ENCODE measurements at regions not wholly inside any gene's neighbourhood (a gene's known extent, or its start where the extent isn't known, plus 50 kb on each side); places are given as distances from the start of the nearest gene placed in this dataset.

DNA sequence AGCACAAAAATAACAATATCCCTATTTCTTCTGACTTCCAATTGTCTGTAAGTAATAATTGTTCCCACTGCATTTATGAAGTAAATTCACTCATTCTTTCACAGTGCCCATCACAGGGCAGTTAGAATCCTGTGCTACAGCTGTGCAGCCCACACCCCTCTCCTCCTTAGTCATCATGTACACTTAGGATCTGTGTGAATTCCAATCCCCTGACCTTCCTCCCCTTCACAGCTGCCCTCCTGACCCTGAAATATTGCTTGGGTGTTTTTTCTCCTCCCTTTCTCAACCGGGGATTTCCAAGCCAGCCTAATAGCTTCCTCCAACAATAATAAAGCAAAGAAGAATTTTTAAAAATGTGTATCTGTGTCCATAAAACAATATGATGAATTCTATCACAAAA lies 91.5 kb upstream of the BEND6 start:
- no peak for DNase-seq

DNA sequence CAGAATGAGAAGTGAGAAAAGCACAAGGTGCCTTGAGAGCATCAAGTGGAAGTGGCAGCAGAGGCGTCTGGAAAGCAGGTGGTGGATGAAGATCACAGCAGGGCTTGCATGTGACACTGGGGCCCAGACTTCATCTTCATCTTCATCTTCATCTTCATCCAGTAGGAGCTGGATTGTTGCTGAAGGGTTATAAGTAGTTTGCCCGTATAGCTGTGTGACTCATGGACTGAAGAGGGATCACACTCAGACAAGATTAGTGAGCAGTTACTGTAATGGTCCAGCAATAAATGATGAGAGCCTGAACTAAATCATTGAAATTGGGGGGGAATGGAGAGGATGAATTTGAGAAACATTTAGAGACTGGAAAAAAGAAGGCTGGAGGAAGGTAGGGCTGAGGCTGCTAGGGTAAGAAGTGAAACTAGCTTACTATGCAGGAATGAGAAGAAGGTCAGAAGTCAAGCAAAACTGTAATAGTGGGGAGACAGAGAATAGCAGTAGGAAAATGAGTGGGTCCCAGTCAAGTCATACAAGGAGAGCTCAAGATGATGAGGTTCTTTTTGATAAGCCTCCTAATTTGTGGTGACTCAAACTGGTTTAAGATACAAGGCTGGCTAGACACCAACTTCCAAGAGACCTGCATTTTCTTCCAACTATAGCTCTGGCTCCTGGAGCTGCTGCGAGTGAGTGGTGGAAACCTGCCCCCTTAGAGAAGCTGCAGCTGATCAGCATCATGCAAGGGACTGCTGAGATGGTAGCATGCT lies 92.3 kb upstream of the BEND6 start:
- no peak for DNase-seq

DNA sequence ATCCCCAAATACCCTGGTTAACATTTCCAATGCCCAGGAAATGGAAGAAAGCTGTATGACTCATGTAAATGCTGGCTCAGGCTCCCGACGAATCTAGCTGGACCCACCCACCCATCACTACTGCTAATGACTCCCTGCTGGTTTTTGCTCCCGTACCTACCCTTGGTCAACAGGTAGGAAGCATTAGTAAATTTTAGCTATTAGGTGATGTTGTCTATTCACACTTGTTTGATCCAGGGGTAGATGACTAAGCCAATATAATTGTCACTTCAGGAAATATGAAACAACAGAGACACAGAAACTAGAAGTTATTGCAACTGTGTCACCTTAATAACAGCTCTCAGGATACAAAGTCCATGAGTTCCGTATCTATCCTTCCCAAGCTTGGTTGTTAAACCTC lies 94.4 kb upstream of the BEND6 start:
- no peak for DNase-seq

DNA sequence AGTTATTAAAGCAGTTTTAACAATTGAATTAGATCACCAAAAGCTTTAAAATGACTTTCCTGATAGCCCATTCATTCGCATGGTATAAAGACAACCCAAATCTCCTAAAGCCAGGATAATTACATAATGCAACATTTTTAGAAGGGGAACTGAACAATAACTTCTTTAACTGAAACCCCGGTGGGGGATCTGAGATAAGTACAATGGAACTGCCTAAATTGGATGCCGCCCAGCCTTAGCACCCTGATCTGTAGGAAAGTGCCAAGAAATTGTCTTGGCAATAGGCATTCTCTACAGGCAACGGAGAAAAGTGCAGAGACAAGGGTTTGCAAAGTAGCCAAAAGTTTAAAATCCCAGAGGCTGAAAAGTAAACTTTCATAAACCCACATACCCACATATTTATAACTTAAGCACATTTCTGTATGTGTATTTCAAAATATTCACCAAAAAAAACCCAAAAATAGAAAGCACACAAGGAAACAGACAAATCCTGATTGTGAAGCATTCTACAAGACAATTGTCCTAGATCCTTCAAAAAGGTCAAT lies 98.8 kb upstream of the BEND6 start:
- peak; percentile 10 for DNase-seq

DNA sequence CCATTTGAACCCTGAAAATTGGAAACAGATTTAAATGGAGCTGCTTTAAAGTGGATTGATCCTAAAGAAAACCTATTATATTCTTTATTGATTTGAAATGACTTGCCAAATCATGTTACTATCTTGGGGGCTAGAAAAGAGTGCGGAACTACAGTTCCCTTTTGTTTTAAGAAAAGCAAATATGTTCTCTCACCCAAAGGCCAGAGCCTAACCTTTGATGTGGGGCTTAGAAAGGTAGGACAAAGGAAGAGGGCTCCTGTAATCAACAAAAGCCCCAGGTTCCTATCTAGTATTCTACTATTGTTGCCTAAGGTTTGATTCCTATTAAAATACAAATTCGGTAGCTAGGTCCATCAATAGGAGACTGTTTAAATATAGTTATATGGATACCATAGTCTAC lies 100.8 kb upstream of the BEND6 start:
- no peak for DNase-seq

DNA sequence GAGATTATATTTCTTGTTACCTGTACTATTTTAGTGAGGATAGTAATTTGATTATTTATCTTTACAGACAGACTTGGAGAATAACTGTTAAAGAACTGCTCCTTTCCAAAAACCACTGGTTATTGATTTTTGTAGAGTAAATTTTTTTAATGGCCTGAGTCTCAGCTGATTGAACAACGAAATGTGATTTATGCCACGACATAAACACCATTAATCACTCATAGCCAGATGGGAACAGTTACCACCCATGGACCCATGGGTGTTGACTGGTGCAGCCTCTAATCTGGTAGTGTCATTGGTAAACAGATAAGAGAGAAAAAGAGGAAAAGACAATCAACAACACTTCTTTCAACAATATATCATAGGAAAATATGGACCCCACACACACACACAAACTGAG lies 101.4 kb upstream of the BEND6 start:
- no peak for DNase-seq

DNA sequence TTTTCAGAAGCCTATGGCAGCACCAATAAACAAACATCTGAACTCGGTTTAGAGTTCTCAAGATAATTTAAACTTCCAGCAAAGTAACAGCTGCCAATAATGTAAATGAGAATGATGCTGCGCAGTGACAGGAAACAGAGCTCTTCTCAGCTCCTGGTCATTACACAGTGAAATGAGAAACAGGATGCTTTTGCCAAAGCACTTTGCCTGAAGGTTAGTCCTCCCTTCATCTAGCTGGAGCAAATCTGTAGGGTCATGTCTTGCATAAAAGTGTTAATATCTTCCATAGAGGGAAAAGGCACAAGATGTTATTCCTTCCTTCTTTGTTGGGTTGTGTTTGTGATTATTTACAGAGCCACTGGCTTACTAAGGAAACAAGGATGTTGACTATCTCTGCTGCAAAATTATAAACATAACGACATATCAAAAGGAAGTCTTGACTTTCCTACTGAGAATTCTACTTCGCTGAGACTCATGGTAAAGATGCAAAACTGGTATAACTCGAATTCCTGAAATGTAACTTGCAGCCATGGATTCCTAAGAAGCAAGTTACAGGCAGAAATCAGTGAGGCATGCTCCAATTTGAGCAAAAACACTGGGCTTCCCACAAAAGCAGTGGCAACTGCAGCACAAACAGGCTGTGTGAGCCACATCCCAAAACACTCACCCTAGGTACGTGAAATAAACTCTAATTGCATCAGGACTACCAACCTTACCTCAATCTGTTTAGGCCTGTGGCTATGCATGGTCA lies 102.5 kb upstream of the BEND6 start:
- DNase-seq, result no peak

DNA sequence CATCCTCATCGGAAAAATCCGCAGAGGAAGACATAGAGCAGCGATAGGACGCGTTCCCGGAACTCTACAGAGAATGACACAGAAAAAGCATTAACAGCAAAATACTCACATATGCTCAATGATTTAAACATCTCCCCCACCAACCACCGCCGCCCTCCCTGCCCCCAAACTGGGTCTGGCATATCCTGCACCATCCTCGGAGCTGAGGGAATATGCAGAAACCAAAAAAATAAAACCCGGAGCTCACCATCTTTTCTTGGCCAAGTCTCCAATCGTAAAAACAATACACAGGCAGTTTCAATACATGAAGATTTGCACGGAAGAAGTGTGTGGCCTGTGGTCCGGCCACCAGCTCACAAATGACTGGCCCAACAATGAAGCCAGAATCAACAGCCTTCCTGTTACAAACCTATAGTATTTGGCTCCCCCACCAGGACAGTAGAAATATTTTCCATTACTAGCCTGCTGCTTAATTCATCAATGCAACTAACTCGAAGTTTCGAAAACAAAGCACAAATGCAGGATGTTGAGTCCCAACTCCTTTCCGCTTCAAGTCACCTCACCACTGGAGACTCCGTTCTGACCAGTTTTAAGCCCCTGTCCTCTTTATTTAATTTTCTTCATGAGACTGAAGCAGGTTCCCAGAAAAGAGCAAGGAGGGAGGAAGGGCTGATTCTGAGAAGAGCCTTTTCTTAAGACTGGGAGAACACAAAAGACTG lies 103.2 kb upstream of the BEND6 start:
- DNase-seq, result peak; percentile 69

DNA sequence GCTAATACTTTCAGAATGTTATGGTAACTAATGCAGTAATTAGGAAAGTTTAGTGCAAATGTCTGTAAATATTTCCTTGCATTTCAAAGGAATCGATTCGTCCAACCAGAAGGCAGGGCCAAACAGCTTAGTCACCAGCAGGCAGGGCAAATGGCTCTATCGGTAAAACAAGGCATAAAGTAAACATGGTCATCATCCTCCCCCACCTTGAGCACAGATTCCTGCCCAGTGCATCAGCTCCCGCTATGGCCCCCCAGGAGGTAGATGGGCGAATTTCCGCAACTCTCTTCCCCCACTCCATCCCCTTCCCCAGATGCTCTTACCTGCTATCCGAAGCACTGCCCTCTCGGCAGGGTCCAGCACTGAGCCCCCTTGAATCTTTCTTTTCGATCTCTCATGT lies 103.8 kb upstream of the BEND6 start:
- no peak for DNase-seq

DNA sequence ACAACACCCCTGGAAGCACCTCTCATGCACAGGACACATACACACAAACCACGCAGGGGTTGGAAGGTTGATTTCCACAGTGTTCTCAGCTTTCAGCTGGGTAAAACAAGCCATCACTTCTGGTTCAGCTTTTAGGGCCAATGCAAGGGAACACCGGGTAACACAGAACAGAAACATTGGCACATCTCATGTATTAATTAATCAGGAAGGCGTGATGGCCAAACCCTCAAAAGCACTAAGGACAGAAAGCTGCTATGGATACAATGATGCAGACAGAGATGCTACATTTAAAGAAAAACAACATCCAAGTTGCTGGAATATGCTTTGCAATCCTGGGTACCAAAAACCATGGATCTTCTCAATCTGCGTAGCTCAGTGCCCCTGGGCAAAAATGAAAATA lies 104.3 kb upstream of the BEND6 start:
- no peak for DNase-seq

DNA sequence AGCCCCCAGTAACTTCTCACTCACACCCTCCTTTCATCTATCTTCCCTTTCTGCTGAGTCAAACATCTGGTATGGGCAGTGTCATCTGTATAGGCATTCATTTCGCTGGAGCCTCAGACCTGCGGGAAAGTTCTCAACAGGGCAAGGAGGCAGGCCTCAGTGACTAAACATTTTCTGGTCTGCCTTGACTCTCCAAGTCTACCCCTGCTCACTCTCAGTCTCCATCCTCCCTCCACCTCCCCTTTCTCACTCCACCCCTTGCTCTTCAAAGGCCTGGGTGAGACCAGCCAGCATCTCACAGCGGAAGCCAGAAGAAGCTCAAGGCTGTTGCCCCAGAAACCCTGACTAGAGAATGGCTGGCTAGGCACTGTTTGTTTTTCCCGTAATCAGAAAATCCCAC lies 105.0 kb upstream of the BEND6 start:
- DNase-seq, result no peak

DNA sequence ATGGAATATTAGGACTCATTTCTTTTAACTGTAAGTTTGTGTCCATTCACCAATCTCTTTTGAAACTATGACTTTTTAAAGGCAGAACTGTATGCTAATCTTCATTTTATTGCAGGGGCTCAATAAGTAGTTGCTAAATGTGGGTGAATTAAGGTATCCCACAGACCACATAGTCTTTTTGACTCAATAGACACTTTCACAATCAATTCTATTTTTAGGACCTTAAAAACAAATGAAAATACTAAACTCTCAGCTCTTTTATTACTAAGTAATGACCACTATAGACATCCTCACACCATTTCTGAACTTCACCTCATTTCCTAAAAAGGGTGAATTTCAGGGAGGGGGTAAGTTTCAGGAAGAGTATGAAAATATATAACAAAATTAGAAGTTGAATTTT lies 106.8 kb upstream of the BEND6 start:
- DNase-seq, result no peak

DNA sequence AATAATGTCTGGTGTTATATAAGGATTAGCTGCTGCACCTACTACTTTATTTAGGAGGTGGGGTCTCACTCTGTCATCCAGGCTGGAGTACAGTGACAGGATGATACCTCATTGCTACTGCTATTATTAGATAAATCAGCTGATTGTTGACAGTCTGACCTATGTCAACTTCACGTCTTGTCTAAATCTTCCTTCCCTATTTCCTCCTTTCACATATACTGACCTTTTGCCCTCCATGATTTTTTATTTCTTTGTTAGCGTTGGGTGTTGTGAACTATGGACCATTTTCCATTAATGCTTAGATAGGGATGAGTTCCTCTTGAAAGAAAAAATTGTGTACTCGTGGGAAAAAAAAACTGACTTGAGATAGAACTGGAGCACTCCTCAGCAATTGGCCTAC lies 109.9 kb upstream of the BEND6 start:
- DNase-seq, result peak; percentile 7

DNA sequence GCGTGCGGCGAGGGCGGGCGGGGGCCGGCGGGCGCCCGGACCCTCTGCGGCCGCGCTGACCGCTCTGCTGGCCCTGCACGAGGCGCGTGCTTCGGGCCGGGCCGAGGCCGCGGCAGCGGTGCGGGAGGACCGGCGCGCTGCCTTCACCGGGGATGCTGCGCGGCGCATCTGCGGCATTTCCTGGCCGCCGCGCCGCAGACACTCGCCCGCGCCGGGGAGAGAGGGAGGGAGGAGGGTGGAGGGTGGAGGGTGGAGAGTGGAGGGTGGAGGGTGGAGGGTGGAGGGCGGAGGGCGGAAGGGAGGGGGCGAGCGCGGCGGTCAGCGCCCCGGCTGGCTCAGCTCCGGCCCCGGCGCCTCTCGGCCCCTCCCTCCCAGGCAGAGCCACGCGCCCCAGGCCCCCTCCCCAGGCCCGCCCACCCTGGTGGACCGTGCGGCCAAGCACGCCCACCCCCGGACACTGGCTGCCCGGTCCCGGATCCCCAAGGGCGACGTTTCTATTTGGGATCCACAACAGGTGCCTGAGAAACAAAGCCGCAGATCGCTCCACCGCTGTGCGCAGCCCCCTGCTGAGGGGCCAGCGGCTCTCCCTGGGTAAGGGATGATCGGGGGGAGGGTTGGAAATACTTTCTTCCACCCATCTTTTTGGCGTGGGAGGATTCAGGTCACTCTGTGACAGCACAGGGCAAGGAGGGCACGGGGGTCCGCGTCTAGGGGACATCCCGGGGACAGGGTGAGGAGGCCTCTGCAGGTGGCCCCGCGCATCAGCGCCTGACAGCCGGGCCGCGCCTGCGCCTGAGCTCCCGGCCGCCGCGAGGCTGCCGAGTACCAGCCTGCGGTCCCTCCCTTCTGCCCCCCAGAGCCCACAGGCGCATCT lies 111.2 kb upstream of the BEND6 start:
- DNase-seq, result peak; percentile 59

DNA sequence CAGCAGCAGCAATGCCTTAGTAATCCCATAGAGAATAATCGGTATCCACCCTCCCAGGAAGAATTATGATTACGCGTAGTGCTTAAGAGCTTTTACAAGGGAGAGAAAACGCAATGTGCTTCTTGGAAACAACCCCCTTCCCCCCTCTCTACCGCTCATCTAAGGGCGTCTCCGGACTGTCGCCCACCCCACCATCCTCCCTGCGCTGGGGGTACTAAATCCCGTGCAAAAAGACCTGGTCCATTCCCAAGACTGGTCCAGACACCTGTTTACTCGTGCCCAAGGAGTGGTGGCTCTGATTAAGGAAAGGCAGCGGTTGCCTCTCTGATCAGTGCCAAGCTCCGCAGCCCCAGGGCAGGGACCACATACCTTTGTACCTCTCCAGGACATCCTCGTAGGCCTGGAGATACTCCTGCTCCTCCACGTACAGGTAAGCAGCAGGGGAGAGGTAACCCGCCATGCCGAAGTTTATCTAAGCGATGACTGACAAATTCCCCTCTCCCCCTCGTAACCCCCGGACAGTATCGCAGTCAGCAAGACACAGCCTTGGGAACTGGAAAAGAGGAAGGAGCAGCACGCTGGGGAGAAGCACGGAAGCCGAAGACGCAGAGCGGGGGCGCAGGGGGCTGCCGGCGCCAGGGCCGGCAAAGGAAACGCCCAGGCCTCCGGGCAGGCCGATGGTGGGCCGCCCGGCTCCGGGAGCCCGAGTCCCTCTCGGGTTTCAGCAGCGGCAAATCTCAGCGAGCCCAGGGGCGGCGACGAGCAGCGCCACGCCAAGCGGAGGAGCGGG lies 112.0 kb upstream of the BEND6 start:
- peak; percentile 46 for DNase-seq

DNA sequence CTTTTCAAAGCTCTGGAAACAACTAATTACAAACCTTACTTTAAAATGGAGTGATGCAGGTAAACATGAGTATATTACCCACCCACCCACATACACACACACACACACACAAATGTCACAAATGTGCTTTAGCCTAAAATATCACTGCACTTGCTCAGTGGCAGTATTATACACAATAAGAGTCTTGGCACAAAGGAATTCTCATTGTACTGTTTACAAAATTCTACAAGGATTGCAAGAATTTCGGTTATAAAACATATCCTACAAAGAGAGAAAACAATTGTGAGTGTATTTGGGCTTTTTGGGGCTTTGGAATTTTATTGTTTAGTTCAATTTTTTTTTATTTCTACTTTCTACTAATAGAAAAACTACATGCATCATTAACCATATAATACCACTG lies 113.2 kb upstream of the BEND6 start:
- DNase-seq, result no peak

DNA sequence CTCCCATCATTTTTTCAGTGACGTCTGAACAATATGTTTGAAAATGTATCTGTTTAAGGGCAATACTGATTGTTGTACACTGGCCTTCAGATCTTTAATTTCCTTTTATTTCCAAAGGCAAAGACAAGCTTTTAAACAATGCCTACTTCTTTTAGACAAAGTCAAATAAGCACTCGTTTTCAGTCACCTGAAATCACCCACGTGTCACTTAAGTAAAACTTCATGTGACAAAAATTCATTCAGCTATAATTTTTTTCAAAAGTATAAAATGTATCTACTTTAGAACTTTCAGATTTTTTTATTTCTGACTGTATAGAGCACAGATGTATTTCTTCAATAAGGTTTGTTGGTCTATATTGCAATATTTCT lies 113.5 kb upstream of the BEND6 start:
- DNase-seq, result no peak

DNA sequence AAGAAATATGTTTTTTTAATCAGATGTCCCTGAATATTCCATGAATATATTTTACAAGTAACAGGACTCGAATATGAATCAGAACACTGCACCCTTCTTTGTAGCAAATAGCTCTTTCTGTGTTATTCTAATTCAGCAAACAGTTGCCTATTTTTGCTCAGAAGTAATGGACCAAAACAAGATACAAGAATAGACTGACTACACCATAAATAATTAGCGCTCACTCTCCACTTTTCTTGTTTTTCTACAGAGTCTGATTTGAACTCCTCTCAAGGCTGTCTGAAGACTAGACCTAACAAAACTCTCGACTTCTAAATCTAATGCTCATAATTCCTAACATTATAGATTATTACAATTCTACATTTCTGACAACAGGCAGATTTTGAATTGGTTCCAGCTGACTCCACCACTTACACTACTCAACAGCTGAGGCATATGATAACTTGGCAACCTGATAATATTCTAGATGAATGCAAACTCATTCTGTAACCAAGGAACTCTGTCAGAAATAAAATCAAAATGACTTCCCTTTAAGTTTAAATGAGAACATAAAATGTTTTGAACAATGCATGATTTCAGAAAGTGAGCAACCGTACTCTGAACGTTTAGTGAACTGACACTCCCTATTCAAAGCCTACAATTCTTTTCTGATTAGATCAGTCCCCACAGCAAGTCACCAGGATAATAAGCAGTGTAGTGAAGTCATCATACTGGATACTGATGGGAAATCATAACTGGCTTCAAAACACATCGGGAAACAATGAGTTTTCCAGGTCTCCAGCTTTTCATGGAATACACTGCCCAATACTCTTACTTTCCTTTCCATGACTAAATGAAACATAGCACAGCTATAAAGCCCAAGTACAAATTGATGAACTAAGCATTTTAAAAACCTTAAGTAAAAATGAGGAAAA lies 114.2 kb upstream of the BEND6 start:
- DNase-seq, result peak; percentile 24

DNA sequence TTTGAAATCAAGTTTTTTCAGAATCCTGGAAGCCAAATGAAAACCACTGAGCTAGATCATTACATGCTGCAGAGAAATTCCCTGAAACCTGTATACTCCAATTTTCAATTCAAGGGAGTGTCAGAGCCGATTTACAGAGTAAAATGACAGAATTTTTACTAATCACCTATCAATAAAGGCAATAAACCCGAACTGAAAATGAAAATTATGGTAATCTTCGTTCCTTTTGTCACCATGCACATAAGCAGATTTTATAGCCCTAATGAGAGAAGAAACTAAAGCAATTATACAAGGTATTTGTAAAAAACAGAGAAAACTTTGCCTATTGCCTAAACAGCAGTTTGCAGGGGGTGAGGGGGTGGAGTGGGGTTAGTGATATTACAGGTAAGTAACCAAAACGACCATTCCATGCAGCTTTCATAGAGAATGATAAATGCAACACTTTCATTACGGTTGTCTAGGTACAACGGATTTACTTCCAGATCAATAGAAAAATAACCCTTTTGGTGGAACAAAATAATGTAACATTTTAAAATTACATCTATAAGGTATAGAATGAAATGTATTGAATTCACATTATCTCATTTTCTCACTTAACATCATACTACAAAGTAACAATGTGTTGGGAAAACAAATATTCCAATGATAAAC lies 115.2 kb upstream of the BEND6 start:
- DNase-seq, result no peak

DNA sequence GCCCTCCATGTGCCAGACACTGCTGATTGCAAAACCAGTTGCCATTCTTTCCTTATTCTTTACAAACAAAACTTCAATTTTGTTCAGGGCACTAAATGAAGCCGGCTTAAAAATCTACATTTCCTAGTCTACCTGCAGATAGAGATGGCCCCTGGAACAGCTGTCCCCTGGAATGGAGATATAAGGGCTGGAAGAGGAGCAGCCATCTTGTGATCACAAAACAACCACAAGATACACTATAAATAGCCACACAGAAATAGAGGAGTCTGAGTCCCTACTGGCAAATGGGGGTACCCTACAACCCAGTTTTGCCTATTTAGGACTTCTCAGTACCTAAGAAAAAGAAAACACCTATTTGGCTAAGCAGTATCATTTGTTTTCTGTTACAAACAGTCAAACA lies 115.9 kb upstream of the BEND6 start:
- DNase-seq, result no peak
